ENCODE measurements at regions not wholly inside any gene's neighbourhood (a gene's known extent, or its start where the extent isn't known, plus 50 kb on each side); places are given as distances from the start of the nearest gene placed in this dataset.

DNA sequence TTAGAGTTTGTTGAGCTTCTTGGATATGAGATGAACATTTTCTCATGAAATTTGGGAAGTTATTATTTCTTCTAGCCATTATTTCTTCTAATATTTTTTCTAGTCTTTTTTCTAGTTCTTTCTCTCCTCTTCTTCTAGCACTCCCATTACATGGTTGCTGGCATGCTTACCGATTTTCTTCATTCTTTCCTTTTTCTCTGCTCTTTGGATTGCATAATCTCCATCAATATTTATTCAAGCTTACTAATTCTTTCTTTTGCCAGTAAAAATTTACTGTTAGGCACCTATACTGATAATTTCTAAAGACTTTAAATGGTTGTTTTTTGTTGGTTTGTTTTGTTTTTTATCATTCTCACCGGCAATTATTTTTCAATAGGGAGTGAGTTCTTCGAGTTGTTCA is 114.8 kb upstream of the RASEF start:
- TF ChIP-seq POLR2A (IDR thresholded peaks at IDR 0.05) (no peak), POLR2AphosphoS5 (IDR thresholded peaks at IDR 0.05) (no peak)

Data from stomach (tissue), 4 donors.